ENCODE measurements at regions not wholly inside any gene's neighbourhood (a gene's known extent, or its start where the extent isn't known, plus 50 kb on each side); places are given as distances from the start of the nearest gene placed in this dataset.

- Histone ChIP-seq H3K27me3 (ENCODE audit: control insufficient read depth, low read length) (peaks cover 2% of the 10 kb centered on the region; the same call in 1 of the 2 replicates), H3K36me3 (ENCODE audit: control insufficient read depth, low read length) (no peaks in the 10 kb centered on the region), H3K9me2 (replicated peaks; ENCODE audit: control insufficient read depth, low read length) (no peaks in the 10 kb centered on the region), H3F3A (ENCODE audit: control insufficient read depth, insufficient read depth) (no peaks in the 10 kb centered on the region), H3K9me3 (ENCODE audit: control insufficient read depth, insufficient read depth, low read length) (no peaks in the 10 kb centered on the region), H3K4me3 (ENCODE audit: low read length) (no peak overlapping the region), H3K4me1 (ENCODE audit: control insufficient read depth, low read length) (no peaks in the 10 kb centered on the region), H3K27ac (ENCODE audit: low read depth, low read length) (no peak overlapping the region), H3K79me2 (ENCODE audit: control insufficient read depth, low read length) (no peaks in the 10 kb centered on the region), H3K4me2 (ENCODE audit: low read length) (no peak overlapping the region), H4K20me1 (ENCODE audit: control insufficient read depth, insufficient read depth, low read depth, low read length) (no peaks in the 10 kb centered on the region)
- no peak for TF ChIP-seq CTCF (IDR thresholded peaks at IDR 0.05; ENCODE audit: low read depth, low read length, poor library complexity, severe bottlenecking)
- no peak for TF ChIP-seq EZH2phosphoT487 (IDR thresholded peaks at IDR 0.05; ENCODE audit: borderline replicate concordance, low read length)
Observed at GRCh38 chr5:36815871-36816270, 60.7 kb upstream of the NIPBL start.

GRCh38 chr5:36820900-36821299 lies 55.7 kb upstream of the NIPBL start:
- Histone ChIP-seq H3K79me2 (ENCODE audit: control insufficient read depth, low read length) (no peaks in the 10 kb centered on the region), H3K27ac (ENCODE audit: low read depth, low read length) (no peak overlapping the region), H3K9me3 (ENCODE audit: control insufficient read depth, insufficient read depth, low read length) (no peaks in the 10 kb centered on the region), H3K36me3 (ENCODE audit: control insufficient read depth, low read length) (no peaks in the 10 kb centered on the region), H3K9me2 (replicated peaks; ENCODE audit: control insufficient read depth, low read length) (no peaks in the 10 kb centered on the region), H3K4me1 (ENCODE audit: control insufficient read depth, low read length) (no peaks in the 10 kb centered on the region), H3K4me2 (ENCODE audit: low read length) (no peak overlapping the region), H3K4me3 (ENCODE audit: low read length) (no peak overlapping the region), H4K20me1 (ENCODE audit: control insufficient read depth, insufficient read depth, low read depth, low read length) (no peaks in the 10 kb centered on the region), H3F3A (ENCODE audit: control insufficient read depth, insufficient read depth) (no peaks in the 10 kb centered on the region), H3K27me3 (ENCODE audit: control insufficient read depth, low read length) (peaks cover 2% of the 10 kb centered on the region; the same call in 1 of the 2 replicates)
- no peak for TF ChIP-seq CTCF (IDR thresholded peaks at IDR 0.05; ENCODE audit: low read depth, low read length, poor library complexity, severe bottlenecking)
- TF ChIP-seq EZH2phosphoT487 (IDR thresholded peaks at IDR 0.05; ENCODE audit: borderline replicate concordance, low read length), result no peak

GRCh38 chr5:36826694-36827093 lies 49.9 kb upstream of the NIPBL start:
- H3K9me3 ChIP-seq (ENCODE audit: control insufficient read depth, insufficient read depth, low read length), result no peaks in the 10 kb centered on the region

More at GRCh38 chr5:36826694-36827093, 49.9 kb upstream of the NIPBL start:
- Histone ChIP-seq H3K4me3 (ENCODE audit: low read length) (no peak overlapping the region), H4K20me1 (ENCODE audit: control insufficient read depth, insufficient read depth, low read depth, low read length) (no peaks in the 10 kb centered on the region), H3K79me2 (ENCODE audit: control insufficient read depth, low read length) (no peaks in the 10 kb centered on the region), H3K27me3 (ENCODE audit: control insufficient read depth, low read length) (no peaks in the 10 kb centered on the region), H3K36me3 (ENCODE audit: control insufficient read depth, low read length) (no peaks in the 10 kb centered on the region), H3K27ac (ENCODE audit: low read depth, low read length) (no peak overlapping the region), H3K4me1 (ENCODE audit: control insufficient read depth, low read length) (no peaks in the 10 kb centered on the region), H3F3A (ENCODE audit: control insufficient read depth, insufficient read depth) (no peaks in the 10 kb centered on the region), H3K9me2 (replicated peaks; ENCODE audit: control insufficient read depth, low read length) (no peaks in the 10 kb centered on the region), H3K4me2 (ENCODE audit: low read length) (no peak overlapping the region)
- TF ChIP-seq CTCF (IDR thresholded peaks at IDR 0.05; ENCODE audit: low read depth, low read length, poor library complexity, severe bottlenecking) (no peak), EZH2phosphoT487 (IDR thresholded peaks at IDR 0.05; ENCODE audit: borderline replicate concordance, low read length) (no peak)
